NT2/D1 (cell line): ENCODE measurements at regions not wholly inside any gene's neighbourhood (a gene's known extent, or its start where the extent isn't known, plus 50 kb on each side); places are given as distances from the start of the nearest gene placed in this dataset.

Experiments used
- DNase-seq: peaks from one replicate; pipeline ENCODE4 v3.0.0-alpha.2; 2011; ENCODE audit warnings: low read depth, low spot score
- H3K27me3 ChIP-seq: 2 replicates; pipeline ENCODE4 v1.6.0; 2011; ENCODE audit warnings: mild to moderate bottlenecking; ENCODE audit not compliant: insufficient read length, insufficient read depth
- H3K36me3 ChIP-seq: 2 replicates; pipeline ENCODE4 v1.6.1; 2011; ENCODE audit warnings: mild to moderate bottlenecking, low read length, mixed read lengths; ENCODE audit not compliant: insufficient read depth, insufficient read length
- H3K4me1 ChIP-seq: 2 replicates; pipeline ENCODE4 v1.5.1; 2011; ENCODE audit not compliant: insufficient read depth, insufficient read length
- H3K4me3 ChIP-seq: 2 replicates; pipeline ENCODE4 v1.5.1; 2011; ENCODE audit warnings: low read depth; ENCODE audit not compliant: insufficient read length
- H3K9ac ChIP-seq: 2 replicates; pipeline ENCODE4 v1.6.0; 2011; ENCODE audit warnings: low read depth; ENCODE audit not compliant: insufficient read length
- H3K9me3 ChIP-seq: 2 replicates; pipeline ENCODE4 v1.5.1; 2011; ENCODE audit warnings: mild to moderate bottlenecking, low read length; ENCODE audit not compliant: insufficient read depth
- SUZ12 ChIP-seq: IDR thresholded peaks from 2 replicates; pipeline ENCODE4 v1.6.1; 2011; ENCODE audit not compliant: insufficient read length, insufficient read depth; ENCODE audit errors: extremely low read depth
- YY1 ChIP-seq: IDR thresholded peaks from 2 replicates; pipeline ENCODE4 v1.6.1; 2011; ENCODE audit not compliant: insufficient read length, insufficient read depth
- ZNF274 ChIP-seq: IDR thresholded peaks from 2 replicates; pipeline ENCODE4 v1.6.1; 2011; ENCODE audit warnings: mild to moderate bottlenecking, low read depth, low read length

DNA sequence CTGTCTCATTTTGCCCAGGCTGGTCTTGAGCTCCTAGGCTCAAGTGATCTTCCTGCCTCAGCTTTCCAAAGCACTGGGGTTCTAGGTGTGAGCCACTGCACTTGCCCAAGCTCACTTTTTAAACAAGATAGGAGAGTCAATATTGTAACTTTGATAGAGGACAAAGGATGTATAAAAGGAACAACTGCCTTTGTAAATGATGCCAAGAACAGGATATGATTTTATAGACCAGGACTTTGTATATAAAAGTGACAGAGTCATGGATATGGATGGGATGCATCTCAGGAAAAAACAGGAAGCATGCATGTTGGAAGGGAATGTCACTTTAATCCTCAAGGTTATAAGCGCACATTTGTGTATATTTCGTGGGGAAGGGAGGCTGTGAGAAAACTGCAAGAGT is 338.4 kb downstream of the PRL start:
- Histone ChIP-seq H3K27me3 (no peaks in the 10 kb centered on the region), H3K9ac (no peak overlapping the region), H3K4me3 (no peak overlapping the region), H3K9me3 (no peaks in the 10 kb centered on the region), H3K36me3 (no peaks in the 10 kb centered on the region), H3K4me1 (no peaks in the 10 kb centered on the region)
- no peak for DNase-seq
- TF ChIP-seq YY1 (no peak), SUZ12 (no peak), ZNF274 (no peak)

DNA sequence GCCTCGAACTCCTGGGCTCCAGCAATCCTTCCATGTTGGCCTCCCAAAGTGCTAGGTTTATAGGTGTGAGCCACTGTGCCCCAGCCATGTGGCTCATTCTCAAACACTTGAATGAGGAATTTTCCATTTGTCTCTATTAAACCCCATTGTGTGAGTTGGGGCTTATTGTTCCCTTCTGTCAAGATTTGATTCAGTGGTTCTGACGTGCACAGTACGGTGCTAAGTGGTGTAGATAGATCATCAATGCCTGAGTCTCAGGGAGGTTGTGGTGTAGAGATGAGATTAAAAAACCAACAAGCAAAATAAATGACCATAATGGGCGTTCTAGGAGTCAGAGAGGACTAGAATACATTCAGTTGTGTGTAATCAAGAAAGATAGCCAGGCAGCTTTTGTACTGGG is 335.6 kb downstream of the PRL start:
- TF ChIP-seq YY1: no peak
- TF ChIP-seq SUZ12: no peak
- no peak for TF ChIP-seq ZNF274
- H3K36me3 ChIP-seq: no peaks in the 10 kb centered on the region
- no peaks in the 10 kb centered on the region for H3K9me3 ChIP-seq
- H3K27me3 ChIP-seq: no peaks in the 10 kb centered on the region
- no peak for DNase-seq
- no peak overlapping the region for H3K4me3 ChIP-seq
- H3K9ac ChIP-seq: no peak overlapping the region
- H3K4me1 ChIP-seq: no peaks in the 10 kb centered on the region

DNA sequence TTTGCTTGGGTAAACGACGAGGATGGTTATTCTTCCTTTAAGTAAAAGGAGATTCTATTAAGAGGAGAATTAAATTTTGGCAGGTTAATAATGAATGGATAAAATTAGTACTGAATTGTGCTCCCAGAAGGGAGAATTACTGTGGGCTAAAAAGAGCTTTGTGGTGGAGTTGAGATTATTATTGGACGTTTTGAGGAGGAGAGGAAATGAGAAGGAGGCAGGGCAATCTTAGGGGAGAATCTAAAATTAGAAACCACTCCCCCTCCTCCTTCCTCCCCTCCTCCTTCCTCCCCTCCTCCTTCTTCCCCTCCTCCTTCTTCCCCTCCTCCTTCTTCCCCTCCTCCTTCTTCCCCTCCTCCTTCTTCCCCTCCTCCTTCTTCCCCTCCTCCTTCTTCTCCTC is 331.8 kb downstream of the PRL start:
- Histone ChIP-seq H3K9ac (no peak overlapping the region), H3K9me3 (no peaks in the 10 kb centered on the region), H3K4me3 (no peak overlapping the region), H3K36me3 (no peaks in the 10 kb centered on the region), H3K27me3 (no peaks in the 10 kb centered on the region), H3K4me1 (no peaks in the 10 kb centered on the region)
- DNase-seq: no peak
- TF ChIP-seq ZNF274 (no peak), YY1 (no peak)

DNA sequence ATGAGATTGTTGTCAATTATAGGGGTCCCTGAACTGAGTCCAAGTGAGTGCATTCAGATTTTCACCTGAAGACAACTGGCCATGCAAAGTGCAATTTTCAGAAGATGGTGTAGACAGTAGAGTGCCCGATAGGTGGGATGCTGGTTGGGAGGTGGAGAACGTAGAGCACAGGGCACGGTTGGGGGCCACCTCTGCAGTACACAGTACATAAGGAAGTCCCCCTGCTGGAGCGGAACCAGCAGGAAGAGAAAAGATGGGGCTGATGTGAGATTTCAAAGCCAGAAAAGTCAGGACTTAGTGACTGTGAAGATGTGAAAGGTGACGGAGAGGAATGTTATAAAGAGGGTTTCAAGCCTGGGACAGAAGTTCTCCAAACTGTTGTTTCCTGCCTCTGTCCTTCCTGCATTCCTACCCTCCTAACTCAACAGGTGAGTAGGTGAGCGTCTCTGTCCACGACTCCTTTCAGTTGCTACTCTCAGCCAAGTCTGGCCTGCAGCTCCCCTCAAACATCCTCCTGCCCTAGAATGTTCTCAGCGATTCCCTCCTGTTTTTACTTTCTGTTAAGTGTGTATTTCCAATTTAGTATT is 330.8 kb downstream of the PRL start:
- TF ChIP-seq YY1: no peak
- no peak for TF ChIP-seq SUZ12
- no peak for TF ChIP-seq ZNF274
- DNase-seq: no peak
- Histone ChIP-seq H3K9ac (no peak overlapping the region), H3K36me3 (no peaks in the 10 kb centered on the region), H3K4me3 (no peak overlapping the region), H3K27me3 (no peaks in the 10 kb centered on the region), H3K4me1 (no peaks in the 10 kb centered on the region), H3K9me3 (no peaks in the 10 kb centered on the region)

DNA sequence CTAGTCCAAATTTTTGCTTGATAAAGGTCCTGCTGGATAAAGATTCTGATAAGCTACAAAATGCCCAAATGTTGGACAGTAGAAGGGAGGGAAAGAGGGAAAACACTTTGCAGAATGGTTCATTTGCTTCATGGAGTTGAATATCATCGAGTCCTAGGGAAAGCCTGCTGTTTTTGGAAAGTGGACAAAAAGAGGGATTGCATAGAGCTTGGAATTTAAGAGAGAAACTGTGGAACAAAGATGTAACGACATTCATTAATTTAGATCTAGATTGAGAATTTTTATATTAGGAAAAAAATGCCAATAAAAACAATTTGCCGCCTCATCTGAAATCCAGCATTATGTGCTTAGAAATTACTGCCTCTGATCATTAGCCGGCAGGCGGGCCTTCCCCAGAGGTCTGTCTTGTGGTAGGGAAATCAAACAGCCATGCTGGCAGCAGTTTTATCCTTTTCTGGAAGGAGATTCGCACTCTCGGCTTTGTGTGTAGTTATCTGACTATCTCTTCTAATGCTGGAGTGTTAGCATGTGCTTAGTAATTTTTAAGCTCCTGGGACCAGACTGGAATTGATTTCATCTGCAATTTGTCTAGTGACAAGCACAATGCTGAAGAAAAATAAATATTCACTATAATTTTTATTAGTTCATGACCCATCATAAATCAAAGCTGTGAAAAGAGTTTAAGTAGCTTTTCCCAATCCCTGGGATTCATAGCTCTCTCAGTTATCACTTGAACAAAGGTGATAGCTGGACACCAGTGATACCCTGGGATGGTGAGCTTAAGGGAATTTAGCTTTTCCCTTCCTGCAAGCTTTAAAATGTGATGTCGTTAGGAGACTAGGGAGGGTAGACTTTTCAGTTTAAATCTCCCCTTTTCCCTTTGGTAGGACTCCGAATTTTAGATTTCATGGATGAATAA is 329.5 kb downstream of the PRL start:
- H3K4me1 ChIP-seq: no peaks in the 10 kb centered on the region
- H3K4me3 ChIP-seq: no peak overlapping the region
- H3K9ac ChIP-seq: no peak overlapping the region
- DNase-seq: no peak
- H3K36me3 ChIP-seq: no peaks in the 10 kb centered on the region
- TF ChIP-seq ZNF274: no peak
- TF ChIP-seq SUZ12: no peak
- TF ChIP-seq YY1: no peak
- no peaks in the 10 kb centered on the region for H3K9me3 ChIP-seq
- no peaks in the 10 kb centered on the region for H3K27me3 ChIP-seq

DNA sequence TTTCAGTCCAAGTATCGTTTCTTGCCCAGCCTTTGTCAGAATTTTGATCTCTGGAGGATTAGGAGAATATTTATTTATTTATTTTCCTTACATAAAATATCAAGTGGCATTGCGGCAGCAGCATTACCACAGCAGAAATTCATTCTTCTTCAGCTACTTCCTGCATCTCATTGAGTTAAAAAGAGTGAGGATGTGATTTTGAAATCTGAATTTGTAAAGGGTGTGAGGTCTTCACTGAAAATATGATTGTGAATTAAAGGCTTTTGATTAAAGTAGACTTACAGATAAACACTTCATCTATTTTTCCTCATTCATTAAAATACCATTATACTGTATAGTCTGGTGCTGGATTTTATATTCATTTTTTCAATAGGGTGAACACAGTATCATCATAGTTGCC is 328.4 kb downstream of the PRL start:
- DNase-seq: no peak
- no peaks in the 10 kb centered on the region for H3K27me3 ChIP-seq
- no peaks in the 10 kb centered on the region for H3K4me1 ChIP-seq
- TF ChIP-seq YY1: no peak
- no peak for TF ChIP-seq ZNF274
- TF ChIP-seq SUZ12: no peak
- H3K36me3 ChIP-seq: no peaks in the 10 kb centered on the region
- H3K9me3 ChIP-seq: no peaks in the 10 kb centered on the region
- no peak overlapping the region for H3K9ac ChIP-seq
- no peak overlapping the region for H3K4me3 ChIP-seq

DNA sequence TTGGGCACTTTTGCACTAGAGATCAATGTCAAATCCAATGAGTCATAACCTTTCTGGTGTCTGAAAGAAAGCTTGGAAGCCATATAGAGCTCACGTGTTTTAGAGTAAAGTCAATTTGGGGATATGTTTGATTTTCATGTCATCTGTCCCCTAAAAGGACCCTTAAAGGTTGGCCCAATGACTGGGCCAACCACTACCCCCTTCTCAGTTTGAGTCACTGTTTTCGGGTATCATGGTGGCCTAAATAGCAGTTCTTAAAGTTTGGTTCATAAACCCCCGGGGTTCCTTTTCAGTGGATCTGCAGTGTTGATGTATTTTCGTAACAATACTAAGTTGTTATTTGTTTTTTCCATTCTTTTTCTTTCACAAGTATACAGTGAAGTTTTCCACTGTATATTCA is 327.6 kb downstream of the PRL start:
- no peak for TF ChIP-seq ZNF274
- no peak for TF ChIP-seq SUZ12
- TF ChIP-seq YY1: no peak
- H3K4me3 ChIP-seq: no peak overlapping the region
- no peaks in the 10 kb centered on the region for H3K36me3 ChIP-seq
- H3K27me3 ChIP-seq: no peaks in the 10 kb centered on the region
- DNase-seq: no peak
- no peak overlapping the region for H3K9ac ChIP-seq
- H3K9me3 ChIP-seq: no peaks in the 10 kb centered on the region
- no peaks in the 10 kb centered on the region for H3K4me1 ChIP-seq
